Parathyroid adenoma (tissue), 2 donors: ENCODE measurements at regions not wholly inside any gene's neighbourhood (a gene's known extent, or its start where the extent isn't known, plus 50 kb on each side); places are given as distances from the start of the nearest gene placed in this dataset.

Source experiments
- H2AFZ ChIP-seq: fragments of 300-600 bp; sonication (generic); one replicate; pipeline ENCODE4 v1.7.0; 2017; ENCODE audit warnings: antibody characterized with exemption, mild to moderate bottlenecking
- H3K27ac ChIP-seq: fragments of 300-600 bp; sonication (generic); one replicate; pipeline ENCODE4 v1.7.0; 2017
- H3K27me3 ChIP-seq: fragments of 300-600 bp; sonication (generic); one replicate; pipeline ENCODE4 v1.7.0; 2017; ENCODE audit warnings: low read length; ENCODE audit not compliant: control insufficient read depth, insufficient read depth
- H3K36me3 ChIP-seq: fragments of 300-600 bp; sonication (generic); one replicate; pipeline ENCODE4 v1.7.0; 2017; ENCODE audit warnings: low read length; ENCODE audit not compliant: control insufficient read depth, insufficient read depth
- H3K4me1 ChIP-seq: fragments of 300-600 bp; sonication (generic); one replicate; pipeline ENCODE4 v1.7.0; 2017; ENCODE audit warnings: control low read depth
- H3K4me2 ChIP-seq: fragments of 300-600 bp; sonication (generic); one replicate; pipeline ENCODE4 v1.7.0; 2017; ENCODE audit warnings: low read length
- H3K4me3 ChIP-seq: fragments of 300-600 bp; sonication (generic); one replicate; pipeline ENCODE4 v1.7.0; 2017; ENCODE audit warnings: low read depth, low read length
- H3K79me2 ChIP-seq: fragments of 300-600 bp; sonication (generic); one replicate; pipeline ENCODE4 v1.7.0; 2017; ENCODE audit warnings: control low read depth
- H3K9ac ChIP-seq: fragments of 300-600 bp; sonication (generic); one replicate; pipeline ENCODE4 v1.7.0; 2017; ENCODE audit warnings: mild to moderate bottlenecking
- H3K9me3 ChIP-seq: fragments of 300-600 bp; sonication (generic); one replicate; pipeline ENCODE4 v1.7.0; 2017; ENCODE audit warnings: low read length; ENCODE audit not compliant: control insufficient read depth
- TF ChIP-seq, protein P1 (sequence below): fragments of 300-600 bp; sonication (generic); IDR thresholded peaks from one replicate; pipeline ENCODE4 v1.7.0; 2017; ENCODE audit warnings: antibody characterized with exemption, mild to moderate bottlenecking
- donor health status: primary hyperparathyroidism.

DNA sequence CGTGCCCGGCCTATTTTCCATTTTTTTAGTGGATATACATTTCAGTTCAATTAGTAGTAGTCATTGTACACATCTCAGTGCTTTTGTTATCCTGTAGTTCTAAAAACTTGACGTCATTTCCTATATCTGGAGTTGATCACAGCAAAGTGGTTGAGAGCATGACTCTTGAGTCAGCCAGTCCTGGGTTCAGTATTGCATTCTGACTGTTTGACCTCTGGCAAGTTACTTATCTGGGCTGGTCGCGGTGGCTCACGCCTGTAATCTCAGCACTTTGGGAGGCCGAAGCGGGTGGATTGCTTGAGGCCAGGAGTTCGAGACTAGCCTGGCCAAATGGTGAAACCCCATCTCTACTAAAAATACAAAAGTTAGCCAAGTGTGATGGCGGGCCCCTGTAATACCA lies 50.4 kb upstream of the PPM1B start:
- H3K36me3 ChIP-seq = no peaks in the 10 kb centered on the region
- no peak overlapping the region for H2AFZ ChIP-seq
- TF ChIP-seq, protein P1, sequence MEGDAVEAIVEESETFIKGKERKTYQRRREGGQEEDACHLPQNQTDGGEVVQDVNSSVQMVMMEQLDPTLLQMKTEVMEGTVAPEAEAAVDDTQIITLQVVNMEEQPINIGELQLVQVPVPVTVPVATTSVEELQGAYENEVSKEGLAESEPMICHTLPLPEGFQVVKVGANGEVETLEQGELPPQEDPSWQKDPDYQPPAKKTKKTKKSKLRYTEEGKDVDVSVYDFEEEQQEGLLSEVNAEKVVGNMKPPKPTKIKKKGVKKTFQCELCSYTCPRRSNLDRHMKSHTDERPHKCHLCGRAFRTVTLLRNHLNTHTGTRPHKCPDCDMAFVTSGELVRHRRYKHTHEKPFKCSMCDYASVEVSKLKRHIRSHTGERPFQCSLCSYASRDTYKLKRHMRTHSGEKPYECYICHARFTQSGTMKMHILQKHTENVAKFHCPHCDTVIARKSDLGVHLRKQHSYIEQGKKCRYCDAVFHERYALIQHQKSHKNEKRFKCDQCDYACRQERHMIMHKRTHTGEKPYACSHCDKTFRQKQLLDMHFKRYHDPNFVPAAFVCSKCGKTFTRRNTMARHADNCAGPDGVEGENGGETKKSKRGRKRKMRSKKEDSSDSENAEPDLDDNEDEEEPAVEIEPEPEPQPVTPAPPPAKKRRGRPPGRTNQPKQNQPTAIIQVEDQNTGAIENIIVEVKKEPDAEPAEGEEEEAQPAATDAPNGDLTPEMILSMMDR = no peak
- H3K4me3 ChIP-seq = no peak overlapping the region
- H3K4me2 ChIP-seq = no peak overlapping the region
- no peaks in the 10 kb centered on the region for H3K79me2 ChIP-seq
- H3K27me3 ChIP-seq = no peaks in the 10 kb centered on the region
- H3K27ac ChIP-seq = no peak overlapping the region
- H3K4me1 ChIP-seq = no peaks in the 10 kb centered on the region
- no peak overlapping the region for H3K9ac ChIP-seq
- no peaks in the 10 kb centered on the region for H3K9me3 ChIP-seq
